Neural cell (in vitro differentiated cells): ENCODE measurements at regions not wholly inside any gene's neighbourhood (a gene's known extent, or its start where the extent isn't known, plus 50 kb on each side); places are given as distances from the start of the nearest gene placed in this dataset.

ENCODE experiments used
- H2AFZ ChIP-seq: fragments of 200-600, 300-800 bp; sonication (generic), shearing (Covaris generic); 2 replicates; pipeline ENCODE4 v1.6.0; 2014; ENCODE audit warnings: low read depth, mild to moderate bottlenecking, antibody characterized with exemption, low read length, moderate library complexity
- H3F3A ChIP-seq: fragments of 200-600 bp; shearing (Covaris generic); 2 replicates; pipeline ENCODE4 v1.6.1; 2016; ENCODE audit warnings: mild to moderate bottlenecking, moderate library complexity, mixed read lengths, antibody characterized with exemption, low read length; ENCODE audit not compliant: insufficient read depth, poor library complexity, severe bottlenecking
- H3K27ac ChIP-seq: fragments of 200-600, 300-800 bp; sonication (generic), shearing (Covaris generic); 2 replicates; pipeline ENCODE4 v1.5.1; 2014; ENCODE audit warnings: mild to moderate bottlenecking, low read length, moderate library complexity
- H3K27me3 ChIP-seq: fragments of 300-800, 200-600 bp; sonication (generic), shearing (Covaris generic); 2 replicates; pipeline ENCODE4 v1.6.0; 2014; ENCODE audit warnings: mild to moderate bottlenecking, low read depth, low read length, moderate library complexity; ENCODE audit not compliant: insufficient read depth
- H3K36me3 ChIP-seq: fragments of 300-800, 200-600 bp; sonication (generic), shearing (Covaris generic); 2 replicates; pipeline ENCODE4 v1.5.1; 2014; ENCODE audit warnings: mild to moderate bottlenecking, antibody characterized with exemption, low read length, moderate library complexity; ENCODE audit not compliant: insufficient read depth
- H3K4me2 ChIP-seq: fragments of 300-800, 200-600 bp; sonication (generic), shearing (Covaris generic); 2 replicates; pipeline ENCODE4 v1.6.0; 2014; ENCODE audit warnings: mild to moderate bottlenecking, low read length
- H3K4me3 ChIP-seq: fragments of 300-800, 200-600 bp; sonication (generic), shearing (Covaris generic); 2 replicates; pipeline ENCODE4 v1.5.1; 2014; ENCODE audit warnings: mild to moderate bottlenecking, low read length, moderate library complexity
- H3K79me2 ChIP-seq: fragments of 200-600 bp; shearing (Covaris generic); replicated peaks from 2 replicates; pipeline ENCODE4 v1.6.0; 2014; ENCODE audit warnings: mild to moderate bottlenecking, low read length, moderate library complexity; ENCODE audit not compliant: insufficient read depth
- H3K9ac ChIP-seq: fragments of 300-800, 200-600 bp; sonication (generic), shearing (Covaris generic); 2 replicates; pipeline ENCODE4 v1.6.1; 2016; ENCODE audit warnings: mild to moderate bottlenecking, low read length, mixed read lengths
- H3K9me2 ChIP-seq: fragments of 200-600 bp; shearing (Covaris generic); 2 replicates; pipeline ENCODE4 v1.6.1; 2016; ENCODE audit warnings: mild to moderate bottlenecking, low read length, mixed read lengths; ENCODE audit not compliant: insufficient read depth
- H3K9me3 ChIP-seq: fragments of 200-600, 300-800 bp; sonication (generic), shearing (Covaris generic); 2 replicates; pipeline ENCODE4 v1.6.1; 2016; ENCODE audit warnings: mild to moderate bottlenecking, mixed run types, low read length, moderate library complexity, mixed read lengths
- H4K20me1 ChIP-seq: fragments of 200-600 bp; shearing (Covaris generic); 2 replicates; pipeline ENCODE4 v1.6.1; 2016; ENCODE audit warnings: mild to moderate bottlenecking, mixed run types; ENCODE audit not compliant: insufficient read depth
- EP300 ChIP-seq: fragments of 450-650 bp; conservative IDR thresholded peaks from 2 replicates; pipeline ENCODE4 v1.6.1; 2014; ENCODE audit warnings: antibody characterized with exemption, mild to moderate bottlenecking, moderate library complexity; ENCODE audit not compliant: poor library complexity, severe bottlenecking
- EZH2 ChIP-seq: fragments of 200-600, 300-800 bp; shearing (Covaris generic), sonication (generic); IDR thresholded peaks from 2 replicates; pipeline ENCODE4 v1.6.1; 2014; ENCODE audit warnings: antibody characterized with exemption, low read length, borderline replicate concordance, mild to moderate bottlenecking; ENCODE audit not compliant: insufficient read depth, poor library complexity, severe bottlenecking
- MXI1 ChIP-seq: fragments of 450-650 bp; conservative IDR thresholded peaks from 2 replicates; pipeline ENCODE4 v1.6.1; 2014; ENCODE audit warnings: antibody characterized with exemption, mild to moderate bottlenecking; ENCODE audit not compliant: poor library complexity, severe bottlenecking
- POLR2AphosphoS5 ChIP-seq: IDR thresholded peaks from 2 replicates; pipeline ENCODE4 v1.6.1; 2012
- RAD21 ChIP-seq: fragments of 450-650 bp; conservative IDR thresholded peaks from 2 replicates; pipeline ENCODE4 v1.6.1; 2014; ENCODE audit warnings: antibody characterized with exemption, mild to moderate bottlenecking, moderate library complexity
- SMC3 ChIP-seq: fragments of 450-650 bp; conservative IDR thresholded peaks from 2 replicates; pipeline ENCODE4 v1.6.1; 2014; ENCODE audit warnings: antibody characterized with exemption, mild to moderate bottlenecking, moderate library complexity; ENCODE audit not compliant: poor library complexity
- TAF1 ChIP-seq: IDR thresholded peaks from 2 replicates; pipeline ENCODE4 v1.6.1; 2012; ENCODE audit warnings: low read depth
- TF ChIP-seq, protein P1 (sequence below): fragments of 450-650 bp; IDR thresholded peaks from 2 replicates; pipeline ENCODE4 v1.5.1; 2014; ENCODE audit warnings: antibody characterized with exemption, mild to moderate bottlenecking, moderate library complexity; ENCODE audit not compliant: poor library complexity, severe bottlenecking
- TF ChIP-seq, protein P2 (sequence below): IDR thresholded peaks from 2 replicates; pipeline ENCODE4 v1.6.1; 2012; ENCODE audit warnings: borderline replicate concordance

DNA sequence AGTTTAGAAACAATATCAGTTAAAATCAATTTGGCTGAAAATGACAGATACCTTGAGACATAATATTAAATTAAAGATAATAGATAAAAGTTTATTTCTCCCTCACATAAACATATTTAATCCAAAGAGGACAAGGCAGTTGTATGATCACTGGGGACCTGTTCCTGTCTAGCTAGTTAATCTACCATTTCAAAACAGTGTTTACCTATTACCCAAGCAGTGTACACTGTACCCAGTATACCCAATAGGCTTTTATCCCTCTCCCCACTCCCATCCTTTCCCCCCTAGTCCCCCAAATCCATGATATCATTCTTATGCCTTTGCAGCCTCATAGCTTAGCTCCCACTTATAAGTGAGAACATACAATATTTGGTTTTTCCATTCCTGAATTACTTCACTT lies 229.7 kb upstream of the LARGE1 start:
- Histone ChIP-seq H3K9me3 (no peaks in the 10 kb centered on the region), H3K9me2 (no peaks in the 10 kb centered on the region), H3K27ac (no peak overlapping the region)

DNA sequence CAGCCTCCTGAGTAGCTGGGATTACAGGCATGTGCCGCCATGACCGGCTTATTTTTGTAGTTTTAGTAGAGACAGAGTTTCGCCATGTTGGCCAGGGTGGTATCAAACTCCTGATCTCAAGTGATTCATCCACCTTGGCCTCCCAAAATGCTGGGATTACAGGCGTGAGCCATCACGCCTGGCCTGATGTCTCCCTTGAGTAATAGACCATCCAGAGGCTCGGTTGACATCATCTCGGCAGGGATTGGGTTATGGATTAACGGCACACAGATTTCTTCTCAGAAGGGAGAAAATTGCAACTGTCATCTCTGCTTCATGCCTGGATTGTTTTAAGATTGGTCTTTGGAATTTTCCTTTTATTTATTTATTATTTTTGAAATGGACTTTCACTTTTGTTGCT lies 239.2 kb upstream of the LARGE1 start:
- Histone ChIP-seq H3K4me2 (no peak overlapping the region), H4K20me1 (no peaks in the 10 kb centered on the region), H3K9me2 (no peaks in the 10 kb centered on the region), H3K4me3 (no peak overlapping the region), H2AFZ (no peak overlapping the region), H3K9ac (no peak overlapping the region), H3K27ac (no peak overlapping the region), H3K27me3 (no peaks in the 10 kb centered on the region), H3K79me2 (no peaks in the 10 kb centered on the region), H3K36me3 (no peaks in the 10 kb centered on the region), H3F3A (no peaks in the 10 kb centered on the region), H3K9me3 (no peaks in the 10 kb centered on the region)
- TF ChIP-seq EZH2, result no peak
- no peak for TF ChIP-seq RAD21
- no peak for TF ChIP-seq MXI1
- TF ChIP-seq SMC3, result no peak

More for the DNA sequence above, 229.7 kb upstream of the LARGE1 start:
- Histone ChIP-seq H3K27me3 (no peaks in the 10 kb centered on the region), H3F3A (no peaks in the 10 kb centered on the region), H3K9ac (no peak overlapping the region), H3K79me2 (no peaks in the 10 kb centered on the region), H3K4me3 (no peak overlapping the region), H3K36me3 (no peaks in the 10 kb centered on the region), H3K4me2 (no peak overlapping the region), H2AFZ (no peak overlapping the region), H4K20me1 (no peaks in the 10 kb centered on the region)
- TF ChIP-seq MXI1, result no peak
- no peak for TF ChIP-seq TAF1
- TF ChIP-seq EZH2, result no peak
- TF ChIP-seq EP300, result no peak
- TF ChIP-seq, protein P1, sequence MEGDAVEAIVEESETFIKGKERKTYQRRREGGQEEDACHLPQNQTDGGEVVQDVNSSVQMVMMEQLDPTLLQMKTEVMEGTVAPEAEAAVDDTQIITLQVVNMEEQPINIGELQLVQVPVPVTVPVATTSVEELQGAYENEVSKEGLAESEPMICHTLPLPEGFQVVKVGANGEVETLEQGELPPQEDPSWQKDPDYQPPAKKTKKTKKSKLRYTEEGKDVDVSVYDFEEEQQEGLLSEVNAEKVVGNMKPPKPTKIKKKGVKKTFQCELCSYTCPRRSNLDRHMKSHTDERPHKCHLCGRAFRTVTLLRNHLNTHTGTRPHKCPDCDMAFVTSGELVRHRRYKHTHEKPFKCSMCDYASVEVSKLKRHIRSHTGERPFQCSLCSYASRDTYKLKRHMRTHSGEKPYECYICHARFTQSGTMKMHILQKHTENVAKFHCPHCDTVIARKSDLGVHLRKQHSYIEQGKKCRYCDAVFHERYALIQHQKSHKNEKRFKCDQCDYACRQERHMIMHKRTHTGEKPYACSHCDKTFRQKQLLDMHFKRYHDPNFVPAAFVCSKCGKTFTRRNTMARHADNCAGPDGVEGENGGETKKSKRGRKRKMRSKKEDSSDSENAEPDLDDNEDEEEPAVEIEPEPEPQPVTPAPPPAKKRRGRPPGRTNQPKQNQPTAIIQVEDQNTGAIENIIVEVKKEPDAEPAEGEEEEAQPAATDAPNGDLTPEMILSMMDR, result no peak
- no peak for TF ChIP-seq POLR2AphosphoS5
- no peak for TF ChIP-seq RAD21
- TF ChIP-seq, protein P2, sequence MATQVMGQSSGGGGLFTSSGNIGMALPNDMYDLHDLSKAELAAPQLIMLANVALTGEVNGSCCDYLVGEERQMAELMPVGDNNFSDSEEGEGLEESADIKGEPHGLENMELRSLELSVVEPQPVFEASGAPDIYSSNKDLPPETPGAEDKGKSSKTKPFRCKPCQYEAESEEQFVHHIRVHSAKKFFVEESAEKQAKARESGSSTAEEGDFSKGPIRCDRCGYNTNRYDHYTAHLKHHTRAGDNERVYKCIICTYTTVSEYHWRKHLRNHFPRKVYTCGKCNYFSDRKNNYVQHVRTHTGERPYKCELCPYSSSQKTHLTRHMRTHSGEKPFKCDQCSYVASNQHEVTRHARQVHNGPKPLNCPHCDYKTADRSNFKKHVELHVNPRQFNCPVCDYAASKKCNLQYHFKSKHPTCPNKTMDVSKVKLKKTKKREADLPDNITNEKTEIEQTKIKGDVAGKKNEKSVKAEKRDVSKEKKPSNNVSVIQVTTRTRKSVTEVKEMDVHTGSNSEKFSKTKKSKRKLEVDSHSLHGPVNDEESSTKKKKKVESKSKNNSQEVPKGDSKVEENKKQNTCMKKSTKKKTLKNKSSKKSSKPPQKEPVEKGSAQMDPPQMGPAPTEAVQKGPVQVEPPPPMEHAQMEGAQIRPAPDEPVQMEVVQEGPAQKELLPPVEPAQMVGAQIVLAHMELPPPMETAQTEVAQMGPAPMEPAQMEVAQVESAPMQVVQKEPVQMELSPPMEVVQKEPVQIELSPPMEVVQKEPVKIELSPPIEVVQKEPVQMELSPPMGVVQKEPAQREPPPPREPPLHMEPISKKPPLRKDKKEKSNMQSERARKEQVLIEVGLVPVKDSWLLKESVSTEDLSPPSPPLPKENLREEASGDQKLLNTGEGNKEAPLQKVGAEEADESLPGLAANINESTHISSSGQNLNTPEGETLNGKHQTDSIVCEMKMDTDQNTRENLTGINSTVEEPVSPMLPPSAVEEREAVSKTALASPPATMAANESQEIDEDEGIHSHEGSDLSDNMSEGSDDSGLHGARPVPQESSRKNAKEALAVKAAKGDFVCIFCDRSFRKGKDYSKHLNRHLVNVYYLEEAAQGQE, result no peak
